ENCODE measurements at regions not wholly inside any gene's neighbourhood (a gene's known extent, or its start where the extent isn't known, plus 50 kb on each side); places are given as distances from the start of the nearest gene placed in this dataset.

DNA sequence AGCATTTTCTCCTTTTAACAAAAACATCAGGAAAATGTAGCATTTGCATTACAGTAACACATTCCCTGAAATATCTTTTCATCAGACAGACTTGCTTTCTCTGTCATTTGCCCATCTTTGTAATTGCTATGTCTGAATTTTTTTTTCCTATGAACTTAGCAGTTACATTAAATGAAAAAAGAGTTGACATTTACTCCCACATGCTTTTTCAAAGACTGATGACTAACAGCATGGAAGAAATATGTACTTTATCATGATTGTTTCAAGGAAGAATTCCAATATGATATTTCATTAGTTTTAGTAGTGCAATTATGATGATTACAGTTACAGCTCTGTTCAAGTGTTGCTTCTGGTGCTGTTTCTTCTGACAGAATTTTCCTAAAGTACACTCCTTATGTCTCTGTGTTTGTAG is 864.5 kb upstream of the MAN1A1 start:
- no peaks in the 10 kb centered on the region for H3K4me1 ChIP-seq (ENCODE audit: insufficient read depth)
- H3K27me3 ChIP-seq (replicated peaks; ENCODE audit: insufficient read depth) = no peaks in the 10 kb centered on the region
- H3K4me2 ChIP-seq (ENCODE audit: unreplicated experiment) = no peak overlapping the region
- no peak overlapping the region for H2AFZ ChIP-seq
- no peaks in the 10 kb centered on the region for H3F3A ChIP-seq (ENCODE audit: insufficient read depth)
- H3K9me3 ChIP-seq (ENCODE audit: low read depth) = no peaks in the 10 kb centered on the region
- no peaks in the 10 kb centered on the region for H3K9me2 ChIP-seq (ENCODE audit: insufficient read depth)
- H3K36me3 ChIP-seq (ENCODE audit: low read depth) = no peaks in the 10 kb centered on the region
- H4K20me1 ChIP-seq (ENCODE audit: insufficient read depth) = no peaks in the 10 kb centered on the region
- no peak for DNase-seq
- H3K27ac ChIP-seq = no peak overlapping the region
- H3K4me3 ChIP-seq = no peak overlapping the region
- H3K9ac ChIP-seq = no peak overlapping the region
- in situ Hi-C loops (cut with MboI) = no loop called here
- no peak for TF ChIP-seq EZH2 (IDR thresholded peaks at IDR 0.05; ENCODE audit: insufficient read depth, poor library complexity, severe bottlenecking)
- no peak for TF ChIP-seq EZH2phosphoT487 (IDR thresholded peaks at IDR 0.05; ENCODE audit: insufficient read depth, low read depth)
- H3K79me2 ChIP-seq (ENCODE audit: insufficient read depth) = no peaks in the 10 kb centered on the region

DNA sequence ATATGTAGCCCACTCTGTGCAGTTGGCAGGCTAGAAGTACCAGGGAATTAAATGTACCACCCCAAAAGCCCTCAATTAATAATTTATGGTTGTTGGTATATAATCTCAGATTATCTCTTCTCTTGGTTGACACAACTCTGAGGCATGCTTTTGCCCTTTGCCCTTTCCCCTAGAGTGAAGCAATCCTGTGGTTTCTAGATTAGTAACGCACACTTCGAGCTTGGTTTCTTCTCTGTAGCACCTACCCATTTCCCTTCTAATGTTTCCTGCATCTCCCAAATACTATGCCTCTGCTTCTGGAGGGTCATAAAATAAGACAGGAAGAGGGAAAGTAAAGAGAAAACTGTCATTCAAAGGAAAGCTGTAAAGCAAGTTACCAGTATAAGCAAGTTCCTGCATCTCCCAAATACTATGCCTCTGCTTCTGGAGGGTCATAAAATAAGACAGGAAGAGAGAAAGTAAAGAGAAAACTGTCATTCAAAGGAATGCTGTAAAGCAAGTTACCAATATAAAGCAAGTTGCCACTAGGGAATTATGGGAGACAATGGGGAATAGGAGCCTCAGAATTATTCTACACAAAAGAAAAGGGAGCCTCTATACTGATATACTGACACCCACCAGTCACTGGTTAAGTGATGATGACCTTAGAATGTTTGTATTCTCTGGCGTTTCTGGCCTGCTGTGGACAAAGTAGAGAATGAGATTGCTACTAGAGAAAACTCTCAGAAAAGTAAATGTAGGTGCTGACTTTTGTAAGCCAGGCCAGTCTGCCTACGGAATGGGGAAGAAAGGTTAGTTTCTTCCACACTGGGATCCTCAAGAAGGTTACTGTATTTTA is 862.6 kb upstream of the MAN1A1 start:
- in situ Hi-C loops (cut with MboI) = no loop called here
- DNase-seq = no peak
- WGBS, 2 experiments (ENCODE audit: low coverage in 1 of 2, low lambda C conversion rate in 2 of 2, missing lambda C conversion rate in 2 of 2) = 29 to 39% methylated on average over 4 of the region's 4 CpGs

DNA sequence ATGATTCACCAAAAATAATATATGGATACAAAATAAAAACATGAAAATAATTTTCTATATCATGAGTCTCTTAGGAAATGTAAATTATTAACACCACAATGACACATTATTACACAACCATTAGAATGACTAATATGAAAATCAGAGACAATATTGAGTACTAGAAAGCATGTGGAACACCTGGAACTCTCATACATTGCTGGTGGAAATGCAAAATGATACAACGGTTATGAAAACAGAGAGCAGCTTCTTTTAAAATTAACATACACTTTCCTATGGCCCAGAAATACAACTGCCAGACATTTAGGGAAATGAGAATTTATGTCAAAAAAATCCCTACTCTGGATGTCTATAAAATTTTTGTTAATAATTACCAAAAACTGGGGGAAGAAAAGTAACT is 853.3 kb upstream of the MAN1A1 start:
- Histone ChIP-seq H4K20me1 (ENCODE audit: insufficient read depth) (no peaks in the 10 kb centered on the region), H3K4me3 (no peak overlapping the region), H3K4me2 (ENCODE audit: unreplicated experiment) (no peak overlapping the region), H3K9me2 (ENCODE audit: insufficient read depth) (no peaks in the 10 kb centered on the region), H3K27ac (no peak overlapping the region), H3K4me1 (ENCODE audit: insufficient read depth) (no peaks in the 10 kb centered on the region), H3K79me2 (ENCODE audit: insufficient read depth) (no peaks in the 10 kb centered on the region), H3K36me3 (ENCODE audit: low read depth) (no peaks in the 10 kb centered on the region), H3K27me3 (replicated peaks; ENCODE audit: insufficient read depth) (no peaks in the 10 kb centered on the region), H3K9ac (no peak overlapping the region), H3K9me3 (ENCODE audit: low read depth) (no peaks in the 10 kb centered on the region), H2AFZ (no peak overlapping the region), H3F3A (ENCODE audit: insufficient read depth) (no peaks in the 10 kb centered on the region)
- DNase-seq = no peak
- TF ChIP-seq EZH2phosphoT487 (IDR thresholded peaks at IDR 0.05; ENCODE audit: insufficient read depth, low read depth) (no peak), EZH2 (IDR thresholded peaks at IDR 0.05; ENCODE audit: insufficient read depth, poor library complexity, severe bottlenecking) (no peak)
- 59 to 89% methylated on average over 1 of the region's 1 CpG for WGBS, 2 experiments (ENCODE audit: low coverage in 1 of 2, low lambda C conversion rate in 2 of 2, missing lambda C conversion rate in 2 of 2)
- in situ Hi-C loops (cut with MboI) = no loop called here

More for the DNA sequence above, 862.6 kb upstream of the MAN1A1 start:
- no peak overlapping the region for H3K9ac ChIP-seq
- no peak overlapping the region for H3K4me3 ChIP-seq
- TF ChIP-seq EZH2 (IDR thresholded peaks at IDR 0.05; ENCODE audit: insufficient read depth, poor library complexity, severe bottlenecking) (no peak), EZH2phosphoT487 (IDR thresholded peaks at IDR 0.05; ENCODE audit: insufficient read depth, low read depth) (no peak)
- H3K4me2 ChIP-seq (ENCODE audit: unreplicated experiment) = no peak overlapping the region
- H3K36me3 ChIP-seq (ENCODE audit: low read depth) = no peaks in the 10 kb centered on the region
- H2AFZ ChIP-seq = no peak overlapping the region
- no peaks in the 10 kb centered on the region for H3K9me2 ChIP-seq (ENCODE audit: insufficient read depth)
- no peaks in the 10 kb centered on the region for H3F3A ChIP-seq (ENCODE audit: insufficient read depth)
- H3K79me2 ChIP-seq (ENCODE audit: insufficient read depth) = no peaks in the 10 kb centered on the region
- H3K27ac ChIP-seq = no peak overlapping the region
- no peaks in the 10 kb centered on the region for H4K20me1 ChIP-seq (ENCODE audit: insufficient read depth)
- H3K27me3 ChIP-seq (replicated peaks; ENCODE audit: insufficient read depth) = no peaks in the 10 kb centered on the region
- no peaks in the 10 kb centered on the region for H3K9me3 ChIP-seq (ENCODE audit: low read depth)
- no peaks in the 10 kb centered on the region for H3K4me1 ChIP-seq (ENCODE audit: insufficient read depth)

DNA sequence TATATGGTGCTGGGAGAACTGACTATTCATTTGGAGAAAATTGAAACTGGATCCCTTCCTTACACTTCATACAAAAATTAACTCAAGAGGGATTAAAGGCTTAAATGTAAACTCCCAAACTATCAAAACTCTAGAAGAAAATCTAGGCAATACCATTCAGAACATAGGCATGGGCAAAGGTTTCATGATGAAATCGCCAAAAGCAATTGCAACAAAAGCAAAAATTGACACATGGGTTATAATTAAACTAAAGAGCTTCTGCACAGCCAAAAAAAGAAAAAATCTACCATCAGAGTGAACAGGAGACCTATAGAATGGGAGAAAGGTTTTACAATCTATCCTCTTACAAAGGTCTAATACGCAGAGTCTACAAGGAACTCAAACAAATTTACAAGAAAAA is 851.3 kb upstream of the MAN1A1 start:
- H3K79me2 ChIP-seq (ENCODE audit: insufficient read depth) = no peaks in the 10 kb centered on the region
- H4K20me1 ChIP-seq (ENCODE audit: insufficient read depth) = no peaks in the 10 kb centered on the region
- 31 to 41% methylated on average over 2 of the region's 2 CpGs for WGBS, 2 experiments (ENCODE audit: low coverage in 1 of 2, low lambda C conversion rate in 2 of 2, missing lambda C conversion rate in 2 of 2)
- in situ Hi-C loops (cut with MboI) = no loop called here
- H3K9ac ChIP-seq = no peak overlapping the region
- no peaks in the 10 kb centered on the region for H3K36me3 ChIP-seq (ENCODE audit: low read depth)
- H3K4me3 ChIP-seq = no peak overlapping the region
- no peak for DNase-seq
- H3F3A ChIP-seq (ENCODE audit: insufficient read depth) = no peaks in the 10 kb centered on the region
- no peak for TF ChIP-seq EZH2phosphoT487 (IDR thresholded peaks at IDR 0.05; ENCODE audit: insufficient read depth, low read depth)
- TF ChIP-seq EZH2 (IDR thresholded peaks at IDR 0.05; ENCODE audit: insufficient read depth, poor library complexity, severe bottlenecking) = no peak
- no peak overlapping the region for H2AFZ ChIP-seq
- H3K27me3 ChIP-seq (replicated peaks; ENCODE audit: insufficient read depth) = no peaks in the 10 kb centered on the region
- no peaks in the 10 kb centered on the region for H3K9me3 ChIP-seq (ENCODE audit: low read depth)
- no peak overlapping the region for H3K4me2 ChIP-seq (ENCODE audit: unreplicated experiment)
- no peaks in the 10 kb centered on the region for H3K9me2 ChIP-seq (ENCODE audit: insufficient read depth)
- no peaks in the 10 kb centered on the region for H3K4me1 ChIP-seq (ENCODE audit: insufficient read depth)
- H3K27ac ChIP-seq = no peak overlapping the region

DNA sequence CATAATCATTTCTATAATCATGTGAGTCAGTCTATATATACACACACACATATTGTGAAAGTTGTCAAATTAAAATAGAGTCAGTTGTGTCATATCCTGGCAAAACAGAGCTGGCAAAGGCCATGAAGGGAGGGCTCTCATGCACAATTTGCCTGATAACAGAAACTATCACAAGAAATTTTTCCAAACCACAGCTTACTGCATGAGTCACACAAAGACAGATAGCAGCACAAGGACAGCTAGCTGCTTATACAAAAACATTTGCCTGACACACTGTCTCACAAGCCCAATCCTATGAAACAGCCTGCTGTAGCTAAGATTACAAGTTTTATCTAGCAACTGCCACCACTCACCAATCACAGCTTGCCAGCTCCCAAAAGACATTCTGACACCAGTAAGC is 848.5 kb upstream of the MAN1A1 start:
- DNase-seq = no peak
- H3K9me2 ChIP-seq (ENCODE audit: insufficient read depth) = no peaks in the 10 kb centered on the region
- H3K4me1 ChIP-seq (ENCODE audit: insufficient read depth) = no peaks in the 10 kb centered on the region
- no peaks in the 10 kb centered on the region for H3K79me2 ChIP-seq (ENCODE audit: insufficient read depth)
- in situ Hi-C loops (cut with MboI) = no loop called here
- no peaks in the 10 kb centered on the region for H4K20me1 ChIP-seq (ENCODE audit: insufficient read depth)
- H2AFZ ChIP-seq = no peak overlapping the region
- no peak overlapping the region for H3K4me3 ChIP-seq
- no peak overlapping the region for H3K9ac ChIP-seq
- H3K27ac ChIP-seq = no peak overlapping the region
- H3F3A ChIP-seq (ENCODE audit: insufficient read depth) = no peaks in the 10 kb centered on the region
- H3K9me3 ChIP-seq (ENCODE audit: low read depth) = no peaks in the 10 kb centered on the region
- no peaks in the 10 kb centered on the region for H3K27me3 ChIP-seq (replicated peaks; ENCODE audit: insufficient read depth)
- H3K4me2 ChIP-seq (ENCODE audit: unreplicated experiment) = no peak overlapping the region
- H3K36me3 ChIP-seq (ENCODE audit: low read depth) = no peaks in the 10 kb centered on the region
- TF ChIP-seq EZH2phosphoT487 (IDR thresholded peaks at IDR 0.05; ENCODE audit: insufficient read depth, low read depth) (no peak), EZH2 (IDR thresholded peaks at IDR 0.05; ENCODE audit: insufficient read depth, poor library complexity, severe bottlenecking) (no peak)
